Stimulated activated CD4-positive, alpha-beta T cell treated with anti-CD3 and anti-CD28 coated beads, Interleukin-15, amount 100 ng/mL, for 24 hours (primary cell): ENCODE measurements at regions not wholly inside any gene's neighbourhood (a gene's known extent, or its start where the extent isn't known, plus 50 kb on each side); places are given as distances from the start of the nearest gene placed in this dataset.
"Not testable (repeated sequence)": the region's sequence is repeated elsewhere in the genome, so short reads cannot be mapped to it uniquely, and the experiment has no call there.

Experiments
- DNase-seq: peaks from one replicate; pipeline ENCODE4 v3.0.0-alpha.2; 2020

- DNase-seq: no peak
These were observed 240.1 kb downstream of the TFAP2A start for GRCh38 chr6:10174761-10175160.

GRCh38 chr6:10174056-10174455 lies 240.8 kb downstream of the TFAP2A start:
- no peak for DNase-seq

- DNase-seq: not testable (repeated sequence)
These were observed 243.2 kb downstream of the TFAP2A start for GRCh38 chr6:10171706-10172105.

GRCh38 chr6:10170816-10171215 lies 244.1 kb downstream of the TFAP2A start:
- no peak for DNase-seq

- no peak for DNase-seq
These were observed 248.8 kb downstream of the TFAP2A start for GRCh38 chr6:10166031-10166430.

- DNase-seq: no peak
These were observed 251.5 kb downstream of the TFAP2A start for GRCh38 chr6:10163203-10163962.

GRCh38 chr6:10156875-10157274 lies 258.0 kb downstream of the TFAP2A start:
- DNase-seq: no peak

GRCh38 chr6:10154251-10154650 lies 260.6 kb downstream of the TFAP2A start:
- DNase-seq: no peak

GRCh38 chr6:10151144-10151915 lies 263.5 kb downstream of the TFAP2A start:
- DNase-seq: no peak

- DNase-seq: no peak
These were observed 265.3 kb downstream of the TFAP2A start for GRCh38 chr6:10149603-10150002.

GRCh38 chr6:10146715-10147451 lies 268.0 kb downstream of the TFAP2A start:
- DNase-seq: peak; percentile 1

GRCh38 chr6:10144772-10145171 lies 270.1 kb downstream of the TFAP2A start:
- DNase-seq: no peak

- DNase-seq: no peak
These were observed 273.0 kb downstream of the TFAP2A start for GRCh38 chr6:10141746-10142443.

- DNase-seq: no peak
These were observed 274.1 kb downstream of the TFAP2A start for GRCh38 chr6:10140824-10141223.

- no peak for DNase-seq
These were observed 274.7 kb downstream of the TFAP2A start for GRCh38 chr6:10140136-10140535.

- DNase-seq: no peak
These were observed 276.0 kb downstream of the TFAP2A start for GRCh38 chr6:10138917-10139316.

GRCh38 chr6:10136636-10137035 lies 278.2 kb downstream of the TFAP2A start:
- no peak for DNase-seq

GRCh38 chr6:10134185-10134584 lies 280.7 kb downstream of the TFAP2A start:
- DNase-seq: not testable (repeated sequence)

GRCh38 chr6:10128721-10129120 lies 286.2 kb downstream of the TFAP2A start:
- no peak for DNase-seq

- no peak for DNase-seq
These were observed 292.7 kb downstream of the TFAP2A start for GRCh38 chr6:10122164-10122563.

- DNase-seq: no peak
These were observed 301.9 kb downstream of the TFAP2A start for GRCh38 chr6:10112871-10113549.

GRCh38 chr6:10111975-10112374 lies 302.9 kb downstream of the TFAP2A start:
- no peak for DNase-seq
